CD4-positive, alpha-beta T cell treated with Interleukin-6 for 4 hours (primary cell): ENCODE measurements at regions not wholly inside any gene's neighbourhood (a gene's known extent, or its start where the extent isn't known, plus 50 kb on each side); places are given as distances from the start of the nearest gene placed in this dataset.

ENCODE experiments used
- DNase-seq: peaks from one replicate; pipeline ENCODE4 v3.0.0-alpha.2; 2020; ENCODE audit warnings: mixed read lengths

- no peak for DNase-seq
Measured at GRCh38 chr7:88495881-88496725, 189.4 kb upstream of the STEAP4 start.

GRCh38 chr7:88492153-88492552 lies 185.5 kb upstream of the STEAP4 start:
- no peak for DNase-seq

GRCh38 chr7:88490874-88491273 lies 184.2 kb upstream of the STEAP4 start:
- no peak for DNase-seq

GRCh38 chr7:88490161-88490560 lies 183.5 kb upstream of the STEAP4 start:
- DNase-seq: no peak

- DNase-seq: no peak
Measured at GRCh38 chr7:88485821-88486220, 179.1 kb upstream of the STEAP4 start.

- DNase-seq: no peak
Measured at GRCh38 chr7:88484551-88484950, 177.9 kb upstream of the STEAP4 start.

- DNase-seq: no peak
Measured at GRCh38 chr7:88480896-88481295, 174.2 kb upstream of the STEAP4 start.

GRCh38 chr7:88480271-88480670 lies 173.6 kb upstream of the STEAP4 start:
- no peak for DNase-seq

- no peak for DNase-seq
Measured at GRCh38 chr7:88477976-88478375, 171.3 kb upstream of the STEAP4 start.

GRCh38 chr7:88465600-88465999 lies 158.9 kb upstream of the STEAP4 start:
- DNase-seq: no peak

- no peak for DNase-seq
Measured at GRCh38 chr7:88462799-88463198, 156.1 kb upstream of the STEAP4 start.

- DNase-seq: no peak
Measured at GRCh38 chr7:88460650-88461049, 154.0 kb upstream of the STEAP4 start.

GRCh38 chr7:88458946-88459345 lies 152.3 kb upstream of the STEAP4 start:
- DNase-seq: no peak

- DNase-seq: no peak
Measured at GRCh38 chr7:88458279-88458678, 151.6 kb upstream of the STEAP4 start.

GRCh38 chr7:88457320-88457719 lies 150.6 kb upstream of the STEAP4 start:
- DNase-seq: no peak

GRCh38 chr7:88456490-88456889 lies 149.8 kb upstream of the STEAP4 start:
- no peak for DNase-seq

- DNase-seq: no peak
Measured at GRCh38 chr7:88455696-88456095, 149.0 kb upstream of the STEAP4 start.

GRCh38 chr7:88452646-88453045 lies 146.0 kb upstream of the STEAP4 start:
- no peak for DNase-seq

GRCh38 chr7:88450874-88451273 lies 144.2 kb upstream of the STEAP4 start:
- no peak for DNase-seq

- no peak for DNase-seq
Measured at GRCh38 chr7:88449410-88449809, 142.7 kb upstream of the STEAP4 start.

- no peak for DNase-seq
Measured at GRCh38 chr7:88442413-88442812, 135.7 kb upstream of the STEAP4 start.

GRCh38 chr7:88437132-88437531 lies 130.4 kb upstream of the STEAP4 start:
- DNase-seq: no peak

GRCh38 chr7:88432301-88432700 lies 125.6 kb upstream of the STEAP4 start:
- no peak for DNase-seq

GRCh38 chr7:88431882-88432281 lies 125.2 kb upstream of the STEAP4 start:
- DNase-seq: no peak

GRCh38 chr7:88429382-88429781 lies 122.7 kb upstream of the STEAP4 start:
- DNase-seq: no peak
